ENCODE measurements at regions not wholly inside any gene's neighbourhood (a gene's known extent, or its start where the extent isn't known, plus 50 kb on each side); places are given as distances from the start of the nearest gene placed in this dataset.

- Mint-ChIP-seq H3K4me1 (ENCODE audit: low read depth, unreplicated experiment) (peaks cover 8% of the 10 kb centered on the region), H3K27ac (ENCODE audit: unreplicated experiment) (no peak overlapping the region), H3K9me3 (ENCODE audit: unreplicated experiment) (no peaks in the 10 kb centered on the region), H3K4me3 (ENCODE audit: unreplicated experiment) (no peak overlapping the region), H3K36me3 (ENCODE audit: unreplicated experiment) (no peaks in the 10 kb centered on the region), H3K27me3 (ENCODE audit: unreplicated experiment) (peaks cover 1% of the 10 kb centered on the region)
- no peak for DNase-seq
- TF ChIP-seq, protein P1, sequence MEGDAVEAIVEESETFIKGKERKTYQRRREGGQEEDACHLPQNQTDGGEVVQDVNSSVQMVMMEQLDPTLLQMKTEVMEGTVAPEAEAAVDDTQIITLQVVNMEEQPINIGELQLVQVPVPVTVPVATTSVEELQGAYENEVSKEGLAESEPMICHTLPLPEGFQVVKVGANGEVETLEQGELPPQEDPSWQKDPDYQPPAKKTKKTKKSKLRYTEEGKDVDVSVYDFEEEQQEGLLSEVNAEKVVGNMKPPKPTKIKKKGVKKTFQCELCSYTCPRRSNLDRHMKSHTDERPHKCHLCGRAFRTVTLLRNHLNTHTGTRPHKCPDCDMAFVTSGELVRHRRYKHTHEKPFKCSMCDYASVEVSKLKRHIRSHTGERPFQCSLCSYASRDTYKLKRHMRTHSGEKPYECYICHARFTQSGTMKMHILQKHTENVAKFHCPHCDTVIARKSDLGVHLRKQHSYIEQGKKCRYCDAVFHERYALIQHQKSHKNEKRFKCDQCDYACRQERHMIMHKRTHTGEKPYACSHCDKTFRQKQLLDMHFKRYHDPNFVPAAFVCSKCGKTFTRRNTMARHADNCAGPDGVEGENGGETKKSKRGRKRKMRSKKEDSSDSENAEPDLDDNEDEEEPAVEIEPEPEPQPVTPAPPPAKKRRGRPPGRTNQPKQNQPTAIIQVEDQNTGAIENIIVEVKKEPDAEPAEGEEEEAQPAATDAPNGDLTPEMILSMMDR (IDR thresholded peaks at IDR 0.05; ENCODE audit: partially characterized antibody, unreplicated experiment) = no peak
Measured at GRCh38 chr5:152337484-152337883, 67.6 kb downstream of the NMUR2 start.

DNA sequence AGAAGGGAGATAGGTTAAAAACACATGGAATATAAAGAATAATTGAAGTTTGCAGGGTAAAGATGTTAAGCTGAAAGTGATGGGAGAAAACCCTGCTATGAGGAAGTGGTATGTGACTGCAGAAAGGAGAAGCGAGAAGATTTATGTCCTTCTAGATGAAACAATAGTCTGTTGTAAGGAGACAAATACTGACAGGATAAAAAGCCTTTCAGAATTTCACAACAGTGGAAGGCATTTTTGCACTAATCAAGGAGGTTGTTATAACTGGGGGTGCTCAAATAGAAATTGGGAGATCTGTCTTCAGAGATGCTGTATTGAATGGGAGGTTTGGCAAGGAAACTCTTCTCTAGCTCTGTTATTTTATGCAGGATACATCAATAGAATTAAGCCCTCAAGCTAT, 69.6 kb downstream of the NMUR2 start:
- Mint-ChIP-seq H3K9me3 (ENCODE audit: unreplicated experiment) (peaks cover 2% of the 10 kb centered on the region), H3K36me3 (ENCODE audit: unreplicated experiment) (no peaks in the 10 kb centered on the region), H3K4me1 (ENCODE audit: low read depth, unreplicated experiment) (peaks cover 17% of the 10 kb centered on the region), H3K4me3 (ENCODE audit: unreplicated experiment) (no peak overlapping the region), H3K27me3 (ENCODE audit: unreplicated experiment) (peaks cover 1% of the 10 kb centered on the region), H3K27ac (ENCODE audit: unreplicated experiment) (no peak overlapping the region)
- TF ChIP-seq, protein P1 (IDR thresholded peaks at IDR 0.05; ENCODE audit: partially characterized antibody, unreplicated experiment) = no peak
- no peak for DNase-seq

DNA sequence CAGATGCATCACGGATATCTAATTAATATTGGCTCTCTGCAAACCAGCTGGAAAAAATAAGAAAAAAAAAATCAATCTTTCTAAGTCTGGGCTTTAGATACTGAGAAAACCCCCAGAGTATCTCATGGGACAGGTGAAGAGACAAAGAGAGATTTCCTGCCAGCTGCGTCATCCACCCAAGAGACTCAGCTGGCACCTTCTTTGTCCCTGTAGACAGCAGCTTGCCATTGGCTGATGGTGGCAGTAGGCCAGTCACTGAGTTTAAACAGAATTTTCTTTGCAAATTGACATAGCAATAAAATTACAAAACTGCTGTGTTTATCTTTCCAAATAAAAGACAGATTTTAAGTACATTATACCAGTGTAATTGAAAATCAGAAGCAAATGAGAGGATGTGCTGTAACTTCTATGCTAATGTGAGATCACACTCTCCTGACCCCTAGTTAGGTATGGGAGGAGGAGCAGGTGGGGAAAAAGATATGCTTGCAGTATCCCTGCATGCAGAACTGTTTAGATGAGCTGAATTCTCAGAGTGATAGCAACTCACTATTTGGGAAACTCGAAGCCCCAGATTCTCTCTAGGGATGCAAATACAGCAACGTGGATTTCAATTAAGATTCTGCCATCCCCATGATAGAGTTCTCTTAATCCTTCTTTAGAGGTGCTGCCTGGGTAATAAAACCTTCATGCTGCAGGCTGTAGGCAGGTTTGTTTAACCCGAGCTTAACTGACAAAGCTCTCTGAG, 72.2 kb downstream of the NMUR2 start:
- TF ChIP-seq, protein P1 (IDR thresholded peaks at IDR 0.05; ENCODE audit: partially characterized antibody, unreplicated experiment) = no peak
- Mint-ChIP-seq H3K27ac (ENCODE audit: unreplicated experiment) (peak overlapping the region; percentile 36), H3K4me3 (ENCODE audit: unreplicated experiment) (peak overlapping the region; percentile 21), H3K9me3 (ENCODE audit: unreplicated experiment) (peaks cover 2% of the 10 kb centered on the region), H3K27me3 (ENCODE audit: unreplicated experiment) (no peaks in the 10 kb centered on the region), H3K4me1 (ENCODE audit: low read depth, unreplicated experiment) (peaks cover 20% of the 10 kb centered on the region), H3K36me3 (ENCODE audit: unreplicated experiment) (no peaks in the 10 kb centered on the region)
- no peak for DNase-seq

DNA sequence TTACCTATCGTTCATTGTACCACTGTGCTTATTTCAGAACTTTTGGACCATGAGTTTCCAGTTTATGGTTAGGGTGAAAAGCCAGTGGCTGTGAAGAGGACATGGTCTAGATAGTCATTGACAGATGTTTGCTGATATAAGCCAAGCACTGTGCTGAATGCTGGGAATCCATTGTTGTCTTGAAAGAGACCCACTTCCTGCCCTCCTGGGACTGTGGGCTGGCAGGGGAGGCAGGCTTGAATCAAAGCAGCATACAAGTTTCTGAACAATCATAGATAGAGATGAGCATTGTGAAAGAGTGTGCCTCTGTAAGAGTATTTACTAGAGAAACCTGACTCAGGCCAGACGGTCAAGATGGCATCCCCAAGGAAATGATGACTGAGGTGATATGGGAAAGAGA, 73.4 kb downstream of the NMUR2 start:
- TF ChIP-seq, protein P1 (IDR thresholded peaks at IDR 0.05; ENCODE audit: partially characterized antibody, unreplicated experiment) = no peak
- peak overlapping the region; percentile 9 for H3K27ac Mint-ChIP-seq (ENCODE audit: unreplicated experiment)
- H3K4me1 Mint-ChIP-seq (ENCODE audit: low read depth, unreplicated experiment) = peaks cover 20% of the 10 kb centered on the region
- peaks cover 2% of the 10 kb centered on the region for H3K9me3 Mint-ChIP-seq (ENCODE audit: unreplicated experiment)
- H3K4me3 Mint-ChIP-seq (ENCODE audit: unreplicated experiment) = peak overlapping the region; percentile 56
- peaks cover 2% of the 10 kb centered on the region for H3K27me3 Mint-ChIP-seq (ENCODE audit: unreplicated experiment)
- no peak for DNase-seq
- no peaks in the 10 kb centered on the region for H3K36me3 Mint-ChIP-seq (ENCODE audit: unreplicated experiment)

DNA sequence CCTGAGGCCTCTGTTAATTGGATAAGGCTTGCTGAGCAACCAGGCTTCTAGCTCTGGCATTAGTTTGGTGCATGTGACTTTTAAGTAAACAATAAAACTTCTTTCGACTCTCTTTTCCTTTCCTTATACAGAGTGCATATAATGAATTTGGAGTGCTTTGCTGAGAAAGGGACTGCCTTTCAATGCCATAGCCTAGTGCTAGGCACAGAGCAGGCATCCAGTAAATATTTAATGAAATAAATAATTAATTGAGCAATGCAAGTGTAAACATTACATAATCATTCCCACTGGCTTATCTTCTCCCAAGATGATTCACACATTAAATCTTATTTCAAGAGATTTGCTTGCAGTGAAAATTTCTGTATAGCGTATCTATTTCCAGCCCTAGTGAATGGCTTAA, 74.1 kb downstream of the NMUR2 start:
- DNase-seq = no peak
- no peak overlapping the region for H3K27ac Mint-ChIP-seq (ENCODE audit: unreplicated experiment)

More for the DNA sequence above, 74.1 kb downstream of the NMUR2 start:
- Mint-ChIP-seq H3K27me3 (ENCODE audit: unreplicated experiment) (peaks cover 2% of the 10 kb centered on the region), H3K9me3 (ENCODE audit: unreplicated experiment) (peaks cover 2% of the 10 kb centered on the region), H3K4me3 (ENCODE audit: unreplicated experiment) (no peak overlapping the region), H3K36me3 (ENCODE audit: unreplicated experiment) (no peaks in the 10 kb centered on the region), H3K4me1 (ENCODE audit: low read depth, unreplicated experiment) (peaks cover 18% of the 10 kb centered on the region)
- TF ChIP-seq, protein P1 (IDR thresholded peaks at IDR 0.05; ENCODE audit: partially characterized antibody, unreplicated experiment) = no peak
